ENCODE measurements at regions not wholly inside any gene's neighbourhood (a gene's known extent, or its start where the extent isn't known, plus 50 kb on each side); places are given as distances from the start of the nearest gene placed in this dataset.

DNA sequence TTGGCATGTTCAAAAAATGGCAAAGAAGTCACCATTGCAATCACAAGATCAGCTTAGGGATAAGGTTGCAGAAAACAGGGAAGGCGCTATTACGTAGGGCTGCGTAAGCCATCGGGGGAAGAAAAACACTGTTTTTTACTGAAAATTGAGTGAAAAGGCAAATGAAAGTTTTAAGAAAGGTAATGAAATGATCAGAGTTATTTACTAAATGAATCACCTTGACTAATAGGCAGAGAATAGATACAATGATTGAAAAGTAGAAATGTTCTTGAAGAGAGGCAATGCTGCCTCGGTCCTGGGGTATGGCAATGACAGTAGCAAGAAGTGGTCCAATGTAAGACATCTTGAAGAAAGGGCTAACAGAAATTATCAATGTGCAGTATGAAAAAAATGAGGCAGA, 1227.8 kb upstream of the ZEB2 start:
- TF ChIP-seq, protein P1, sequence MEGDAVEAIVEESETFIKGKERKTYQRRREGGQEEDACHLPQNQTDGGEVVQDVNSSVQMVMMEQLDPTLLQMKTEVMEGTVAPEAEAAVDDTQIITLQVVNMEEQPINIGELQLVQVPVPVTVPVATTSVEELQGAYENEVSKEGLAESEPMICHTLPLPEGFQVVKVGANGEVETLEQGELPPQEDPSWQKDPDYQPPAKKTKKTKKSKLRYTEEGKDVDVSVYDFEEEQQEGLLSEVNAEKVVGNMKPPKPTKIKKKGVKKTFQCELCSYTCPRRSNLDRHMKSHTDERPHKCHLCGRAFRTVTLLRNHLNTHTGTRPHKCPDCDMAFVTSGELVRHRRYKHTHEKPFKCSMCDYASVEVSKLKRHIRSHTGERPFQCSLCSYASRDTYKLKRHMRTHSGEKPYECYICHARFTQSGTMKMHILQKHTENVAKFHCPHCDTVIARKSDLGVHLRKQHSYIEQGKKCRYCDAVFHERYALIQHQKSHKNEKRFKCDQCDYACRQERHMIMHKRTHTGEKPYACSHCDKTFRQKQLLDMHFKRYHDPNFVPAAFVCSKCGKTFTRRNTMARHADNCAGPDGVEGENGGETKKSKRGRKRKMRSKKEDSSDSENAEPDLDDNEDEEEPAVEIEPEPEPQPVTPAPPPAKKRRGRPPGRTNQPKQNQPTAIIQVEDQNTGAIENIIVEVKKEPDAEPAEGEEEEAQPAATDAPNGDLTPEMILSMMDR (IDR thresholded peaks at IDR 0.05 in 2 of 3, conservative IDR thresholded peaks at IDR 0.05 in 1 of 3; ENCODE audit: borderline replicate concordance in 1 of 3, insufficient read depth in 1 of 3, low read depth in 2 of 3, low read length in 2 of 3), result no peak
- TF ChIP-seq YY1 (IDR thresholded peaks at IDR 0.05; ENCODE audit: extremely low read depth, insufficient replicate concordance, low read depth, low read length) (no peak), POLR2A (IDR thresholded peaks at IDR 0.05; ENCODE audit: borderline replicate concordance, extremely low read depth, insufficient read depth, insufficient read length) (no peak), RAD21 (IDR thresholded peaks at IDR 0.05; ENCODE audit: low read depth) (no peak), SIN3A (IDR thresholded peaks at IDR 0.05; ENCODE audit: low read depth) (no peak), EZH2phosphoT487 (IDR thresholded peaks at IDR 0.05; ENCODE audit: borderline replicate concordance) (no peak), SP1 (IDR thresholded peaks at IDR 0.05; ENCODE audit: low read depth) (no peak), EZH2 (IDR thresholded peaks at IDR 0.05) (no peak), POLR2AphosphoS5 (IDR thresholded peaks at IDR 0.05; ENCODE audit: low read depth, low read length) (no peak), SRF (IDR thresholded peaks at IDR 0.05; ENCODE audit: low read depth) (no peak)
- TF ChIP-seq, protein P2, sequence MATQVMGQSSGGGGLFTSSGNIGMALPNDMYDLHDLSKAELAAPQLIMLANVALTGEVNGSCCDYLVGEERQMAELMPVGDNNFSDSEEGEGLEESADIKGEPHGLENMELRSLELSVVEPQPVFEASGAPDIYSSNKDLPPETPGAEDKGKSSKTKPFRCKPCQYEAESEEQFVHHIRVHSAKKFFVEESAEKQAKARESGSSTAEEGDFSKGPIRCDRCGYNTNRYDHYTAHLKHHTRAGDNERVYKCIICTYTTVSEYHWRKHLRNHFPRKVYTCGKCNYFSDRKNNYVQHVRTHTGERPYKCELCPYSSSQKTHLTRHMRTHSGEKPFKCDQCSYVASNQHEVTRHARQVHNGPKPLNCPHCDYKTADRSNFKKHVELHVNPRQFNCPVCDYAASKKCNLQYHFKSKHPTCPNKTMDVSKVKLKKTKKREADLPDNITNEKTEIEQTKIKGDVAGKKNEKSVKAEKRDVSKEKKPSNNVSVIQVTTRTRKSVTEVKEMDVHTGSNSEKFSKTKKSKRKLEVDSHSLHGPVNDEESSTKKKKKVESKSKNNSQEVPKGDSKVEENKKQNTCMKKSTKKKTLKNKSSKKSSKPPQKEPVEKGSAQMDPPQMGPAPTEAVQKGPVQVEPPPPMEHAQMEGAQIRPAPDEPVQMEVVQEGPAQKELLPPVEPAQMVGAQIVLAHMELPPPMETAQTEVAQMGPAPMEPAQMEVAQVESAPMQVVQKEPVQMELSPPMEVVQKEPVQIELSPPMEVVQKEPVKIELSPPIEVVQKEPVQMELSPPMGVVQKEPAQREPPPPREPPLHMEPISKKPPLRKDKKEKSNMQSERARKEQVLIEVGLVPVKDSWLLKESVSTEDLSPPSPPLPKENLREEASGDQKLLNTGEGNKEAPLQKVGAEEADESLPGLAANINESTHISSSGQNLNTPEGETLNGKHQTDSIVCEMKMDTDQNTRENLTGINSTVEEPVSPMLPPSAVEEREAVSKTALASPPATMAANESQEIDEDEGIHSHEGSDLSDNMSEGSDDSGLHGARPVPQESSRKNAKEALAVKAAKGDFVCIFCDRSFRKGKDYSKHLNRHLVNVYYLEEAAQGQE (IDR thresholded peaks at IDR 0.05; ENCODE audit: low read depth), result no peak
